WI38 (cell line): ENCODE measurements at regions not wholly inside any gene's neighbourhood (a gene's known extent, or its start where the extent isn't known, plus 50 kb on each side); places are given as distances from the start of the nearest gene placed in this dataset.

ENCODE experiments used
- H3K4me3 ChIP-seq: 2 replicates; pipeline ENCODE4 v1.5.1; 2011; ENCODE audit warnings: low read depth, mild to moderate bottlenecking, control low read depth, low read length
- CTCF ChIP-seq: IDR thresholded peaks from 2 replicates; pipeline ENCODE4 v1.5.1; 2012; ENCODE audit warnings: low read depth, mild to moderate bottlenecking, control low read depth, low read length

GRCh38 chr10:120684226-120684625 lies 166.9 kb upstream of the WDR11 start:
- TF ChIP-seq CTCF = no peak
- H3K4me3 ChIP-seq = no peak overlapping the region

- no peak overlapping the region for H3K4me3 ChIP-seq
- TF ChIP-seq CTCF = no peak
These were observed 166.0 kb upstream of the WDR11 start for GRCh38 chr10:120685136-120685535.

GRCh38 chr10:120688928-120689327 lies 162.2 kb upstream of the WDR11 start:
- H3K4me3 ChIP-seq = no peak overlapping the region
- no peak for TF ChIP-seq CTCF

GRCh38 chr10:120689777-120690529 lies 161.2 kb upstream of the WDR11 start:
- no peak for TF ChIP-seq CTCF
- no peak overlapping the region for H3K4me3 ChIP-seq

- TF ChIP-seq CTCF = no peak
- no peak overlapping the region for H3K4me3 ChIP-seq
These were observed 159.5 kb upstream of the WDR11 start for GRCh38 chr10:120691625-120692024.

- no peak overlapping the region for H3K4me3 ChIP-seq
- no peak for TF ChIP-seq CTCF
These were observed 150.7 kb upstream of the WDR11 start for GRCh38 chr10:120700426-120700825.

- no peak overlapping the region for H3K4me3 ChIP-seq
- TF ChIP-seq CTCF = no peak
These were observed 149.8 kb upstream of the WDR11 start for GRCh38 chr10:120701381-120701780.
